ENCODE measurements at regions not wholly inside any gene's neighbourhood (a gene's known extent, or its start where the extent isn't known, plus 50 kb on each side); places are given as distances from the start of the nearest gene placed in this dataset.
"Not testable (repeated sequence)": the region's sequence is repeated elsewhere in the genome, so short reads cannot be mapped to it uniquely, and the experiment has no call there.

GRCh38 chr9:19873188-19873587, 84.4 kb upstream of the SLC24A2 start:
- DNase-seq (ENCODE audit: low spot score): not testable (repeated sequence)

DNA sequence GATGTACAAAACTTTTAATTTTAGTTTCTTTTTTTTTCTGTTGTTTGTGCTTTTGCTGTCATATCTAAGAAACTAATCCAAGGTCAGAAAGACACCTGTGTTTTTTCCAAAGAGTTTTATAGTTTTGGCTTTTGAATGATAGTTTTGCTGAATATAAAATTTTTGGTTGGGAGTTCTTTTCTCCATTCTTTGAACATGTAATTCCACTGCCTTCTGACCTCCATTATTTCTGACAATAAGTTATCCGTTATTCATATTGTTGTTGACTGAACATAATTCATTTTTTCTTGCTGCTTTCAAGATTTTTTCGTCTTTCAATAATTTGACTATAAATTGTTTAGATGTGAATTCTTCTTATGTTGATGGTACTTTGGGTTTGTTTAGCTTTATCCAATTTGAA, 82.2 kb upstream of the SLC24A2 start:
- no peak for DNase-seq (ENCODE audit: low spot score)

- no peak for DNase-seq (ENCODE audit: low spot score)
Measured at GRCh38 chr9:19840953-19841352, 52.1 kb upstream of the SLC24A2 start.

All from SW480 (cell line).